ENCODE measurements at regions not wholly inside any gene's neighbourhood (a gene's known extent, or its start where the extent isn't known, plus 50 kb on each side); places are given as distances from the start of the nearest gene placed in this dataset.
"Not testable (repeated sequence)": the region's sequence is repeated elsewhere in the genome, so short reads cannot be mapped to it uniquely, and the experiment has no call there.

- no peak for DNase-seq (ENCODE audit: low spot score)
Measured at GRCh38 chr6:16903470-16903869, 142.2 kb upstream of the ATXN1 start.

GRCh38 chr6:16902502-16902901, 141.2 kb upstream of the ATXN1 start:
- no peak for DNase-seq (ENCODE audit: low spot score)

- no peak for DNase-seq (ENCODE audit: low spot score)
Measured at GRCh38 chr6:16901782-16902181, 140.5 kb upstream of the ATXN1 start.

GRCh38 chr6:16901306-16901705, 140.0 kb upstream of the ATXN1 start:
- no peak for DNase-seq (ENCODE audit: low spot score)

- no peak for DNase-seq (ENCODE audit: low spot score)
Measured at GRCh38 chr6:16898640-16899396, 137.6 kb upstream of the ATXN1 start.

- DNase-seq (ENCODE audit: low spot score): no peak
Measured at GRCh38 chr6:16897669-16898068, 136.4 kb upstream of the ATXN1 start.

- no peak for DNase-seq (ENCODE audit: low spot score)
Measured at GRCh38 chr6:16894301-16894700, 133.0 kb upstream of the ATXN1 start.

- DNase-seq (ENCODE audit: low spot score): not testable (repeated sequence)
Measured at GRCh38 chr6:16891110-16891509, 129.8 kb upstream of the ATXN1 start.

GRCh38 chr6:16885411-16886160, 124.3 kb upstream of the ATXN1 start:
- no peak for DNase-seq (ENCODE audit: low spot score)

GRCh38 chr6:16884526-16884925, 123.3 kb upstream of the ATXN1 start:
- no peak for DNase-seq (ENCODE audit: low spot score)

GRCh38 chr6:16883414-16883813, 122.2 kb upstream of the ATXN1 start:
- DNase-seq (ENCODE audit: low spot score): no peak

GRCh38 chr6:16882230-16882629, 121.0 kb upstream of the ATXN1 start:
- no peak for DNase-seq (ENCODE audit: low spot score)

GRCh38 chr6:16876852-16877251, 115.6 kb upstream of the ATXN1 start:
- not testable (repeated sequence) for DNase-seq (ENCODE audit: low spot score)

- DNase-seq (ENCODE audit: low spot score): no peak
Measured at GRCh38 chr6:16876201-16876600, 114.9 kb upstream of the ATXN1 start.

- DNase-seq (ENCODE audit: low spot score): no peak
Measured at GRCh38 chr6:16873698-16874097, 112.4 kb upstream of the ATXN1 start.

- DNase-seq (ENCODE audit: low spot score): no peak
Measured at GRCh38 chr6:16872543-16873235, 111.4 kb upstream of the ATXN1 start.

- no peak for DNase-seq (ENCODE audit: low spot score)
Measured at GRCh38 chr6:16871047-16871446, 109.8 kb upstream of the ATXN1 start.

- DNase-seq (ENCODE audit: low spot score): no peak
Measured at GRCh38 chr6:16868968-16869367, 107.7 kb upstream of the ATXN1 start.

GRCh38 chr6:16857969-16858592, 96.8 kb upstream of the ATXN1 start:
- DNase-seq (ENCODE audit: low spot score): no peak

- no peak for DNase-seq (ENCODE audit: low spot score)
Measured at GRCh38 chr6:16855460-16855859, 94.2 kb upstream of the ATXN1 start.

GRCh38 chr6:16854986-16855385, 93.7 kb upstream of the ATXN1 start:
- no peak for DNase-seq (ENCODE audit: low spot score)

- no peak for DNase-seq (ENCODE audit: low spot score)
Measured at GRCh38 chr6:16852671-16853070, 91.4 kb upstream of the ATXN1 start.

Data from left forelimb (tissue), 1 donor.